GM10266 (cell line): ENCODE measurements at regions not wholly inside any gene's neighbourhood (a gene's known extent, or its start where the extent isn't known, plus 50 kb on each side); places are given as distances from the start of the nearest gene placed in this dataset.

Source experiments
- DNase-seq: peaks from one replicate; pipeline ENCODE4 v3.0.0; 2012; ENCODE audit errors: extremely low spot score
- CTCF ChIP-seq: IDR thresholded peaks from 2 replicates; pipeline ENCODE4 v1.5.1; 2012; ENCODE audit warnings: mild to moderate bottlenecking, low read depth; ENCODE audit not compliant: control insufficient read depth, insufficient read depth; ENCODE audit errors: missing control alignments

GRCh38 chr10:78375854-78376785, 342.5 kb downstream of the RPS24 start:
- DNase-seq = no peak
- TF ChIP-seq CTCF = no peak

GRCh38 chr10:78377356-78377755, 343.7 kb downstream of the RPS24 start:
- no peak for TF ChIP-seq CTCF
- no peak for DNase-seq

- DNase-seq = no peak
- TF ChIP-seq CTCF = no peak
Observed at GRCh38 chr10:78378192-78378591, 344.5 kb downstream of the RPS24 start.

GRCh38 chr10:78381107-78381506, 347.4 kb downstream of the RPS24 start:
- no peak for DNase-seq

GRCh38 chr10:78382047-78382446, 348.4 kb downstream of the RPS24 start:
- no peak for TF ChIP-seq CTCF

More at GRCh38 chr10:78381107-78381506, 347.4 kb downstream of the RPS24 start:
- no peak for TF ChIP-seq CTCF

GRCh38 chr10:78382772-78383171, 349.1 kb downstream of the RPS24 start:
- TF ChIP-seq CTCF = no peak

More at GRCh38 chr10:78382047-78382446, 348.4 kb downstream of the RPS24 start:
- no peak for DNase-seq

More at GRCh38 chr10:78382772-78383171, 349.1 kb downstream of the RPS24 start:
- DNase-seq = no peak
